PC-9 (cell line): ENCODE measurements at regions not wholly inside any gene's neighbourhood (a gene's known extent, or its start where the extent isn't known, plus 50 kb on each side); places are given as distances from the start of the nearest gene placed in this dataset.

Source experiments
- BruUV-seq: library from RNA; stranded (reverse); fragments of 400-500 nt; replicated peaks from 2 replicates; lab custom pipeline; 2021; lab: Mats Ljungman, UMichigan
- CTCF ChIA-PET: fragments of 300-600 bp; sonication (Branson Sonifier 250); formaldehyde crosslinking; loops from one replicate; lab custom pipeline; 2022; ENCODE audit warnings: antibody characterized with exemption; lab: Charles Lee
- POLR2A ChIA-PET: fragments of 300-600 bp; sonication (Branson Sonifier 250); formaldehyde crosslinking; loops from one replicate; lab custom pipeline; 2022; ENCODE audit warnings: antibody characterized with exemption; ENCODE audit not compliant: unreplicated experiment; lab: Charles Lee
- DNase-seq, 2 experiments: peaks; one replicate each; pipeline versions ENCODE4 v3.0.0 to v3.0.0-alpha.2; 2015 to 2022; ENCODE audit warnings: mixed read lengths in 1 of 2
- H2AFZ ChIP-seq: fragments of 200-600 bp; sonication (generic); 2 replicates; pipeline ENCODE4 v1.8.1; 2017; ENCODE audit warnings: antibody characterized with exemption
- H3F3A ChIP-seq: fragments of 200-600 bp; sonication (generic); 2 replicates; pipeline ENCODE4 v1.8.1; 2017; ENCODE audit warnings: antibody characterized with exemption, mild to moderate bottlenecking, low read depth; ENCODE audit not compliant: insufficient read depth
- H3K27ac ChIP-seq: fragments of 200-600 bp; sonication (generic); 2 replicates; pipeline ENCODE4 v1.6.1; 2016; ENCODE audit warnings: mixed run types
- H3K27me3 ChIP-seq: fragments of 200-600 bp; sonication (generic); 2 replicates; pipeline ENCODE4 v1.6.1; 2016; ENCODE audit warnings: low read depth, mixed run types; ENCODE audit not compliant: insufficient read depth
- H3K36me3 ChIP-seq: fragments of 200-600 bp; sonication (generic); 2 replicates; pipeline ENCODE4 v1.6.1; 2016; ENCODE audit warnings: low read depth, mixed run types
- H3K4me1 ChIP-seq: fragments of 200-600 bp; sonication (generic); replicated peaks from 2 replicates; pipeline ENCODE4 v1.6.1; 2016; ENCODE audit warnings: mixed run types; ENCODE audit not compliant: insufficient read depth
- H3K4me2 ChIP-seq: fragments of 200-600 bp; sonication (generic); 2 replicates; pipeline ENCODE4 v1.6.1; 2017; ENCODE audit warnings: mixed run types
- H3K4me3 ChIP-seq: fragments of 200-600 bp; sonication (generic); 2 replicates; pipeline ENCODE4 v1.6.1; 2016; ENCODE audit warnings: mixed run types
- H3K79me2 ChIP-seq: fragments of 200-600 bp; sonication (generic); 2 replicates; pipeline ENCODE4 v1.6.1; 2017; ENCODE audit warnings: low read depth, mixed run types
- H3K9me2 ChIP-seq: fragments of 200-600 bp; sonication (generic); 2 replicates; pipeline ENCODE4 v1.8.1; 2017; ENCODE audit warnings: mild to moderate bottlenecking; ENCODE audit not compliant: insufficient read depth
- H3K9me3 ChIP-seq: fragments of 200-600 bp; sonication (generic); 2 replicates; pipeline ENCODE4 v1.8.1; 2016; ENCODE audit warnings: low read depth; ENCODE audit not compliant: insufficient read depth
- H4K20me1 ChIP-seq: fragments of 200-600 bp; sonication (generic); 2 replicates; pipeline ENCODE4 v1.8.1; 2017; ENCODE audit not compliant: insufficient read depth
- EZH2 ChIP-seq: fragments of 200-600 bp; sonication (generic); IDR thresholded peaks from 2 replicates; pipeline ENCODE4 v1.8.0; 2017; ENCODE audit warnings: antibody characterized with exemption, low read depth
- intact Hi-C: fragments of 100-400 bp; cut with micrococcal nuclease; formaldehyde crosslinking; loops from one replicate; pipeline ENCODE4 v1.10.0; 2022; ENCODE audit not compliant: unreplicated experiment
- TF ChIP-seq, protein P1 (sequence below): fragments of 200-600 bp; sonication (generic); conservative IDR thresholded peaks from 2 replicates; pipeline ENCODE4 v1.6.1; 2017; ENCODE audit warnings: mixed run types, antibody characterized with exemption, mild to moderate bottlenecking, moderate library complexity

- no peaks in the 10 kb centered on the region for H3F3A ChIP-seq
- no TSS peak for BruUV-seq
- H3K4me2 ChIP-seq = no peak overlapping the region
- no peaks in the 10 kb centered on the region for H3K9me3 ChIP-seq
- POLR2A ChIA-PET = no interaction called here
- H4K20me1 ChIP-seq = no peaks in the 10 kb centered on the region
- no peaks in the 10 kb centered on the region for H3K27me3 ChIP-seq
- no peaks in the 10 kb centered on the region for H3K36me3 ChIP-seq
- intact Hi-C loops = no loop called here
- H3K9me2 ChIP-seq = no peaks in the 10 kb centered on the region
- no peaks in the 10 kb centered on the region for H3K79me2 ChIP-seq
- no peak overlapping the region for H3K27ac ChIP-seq
- TF ChIP-seq, protein P1, sequence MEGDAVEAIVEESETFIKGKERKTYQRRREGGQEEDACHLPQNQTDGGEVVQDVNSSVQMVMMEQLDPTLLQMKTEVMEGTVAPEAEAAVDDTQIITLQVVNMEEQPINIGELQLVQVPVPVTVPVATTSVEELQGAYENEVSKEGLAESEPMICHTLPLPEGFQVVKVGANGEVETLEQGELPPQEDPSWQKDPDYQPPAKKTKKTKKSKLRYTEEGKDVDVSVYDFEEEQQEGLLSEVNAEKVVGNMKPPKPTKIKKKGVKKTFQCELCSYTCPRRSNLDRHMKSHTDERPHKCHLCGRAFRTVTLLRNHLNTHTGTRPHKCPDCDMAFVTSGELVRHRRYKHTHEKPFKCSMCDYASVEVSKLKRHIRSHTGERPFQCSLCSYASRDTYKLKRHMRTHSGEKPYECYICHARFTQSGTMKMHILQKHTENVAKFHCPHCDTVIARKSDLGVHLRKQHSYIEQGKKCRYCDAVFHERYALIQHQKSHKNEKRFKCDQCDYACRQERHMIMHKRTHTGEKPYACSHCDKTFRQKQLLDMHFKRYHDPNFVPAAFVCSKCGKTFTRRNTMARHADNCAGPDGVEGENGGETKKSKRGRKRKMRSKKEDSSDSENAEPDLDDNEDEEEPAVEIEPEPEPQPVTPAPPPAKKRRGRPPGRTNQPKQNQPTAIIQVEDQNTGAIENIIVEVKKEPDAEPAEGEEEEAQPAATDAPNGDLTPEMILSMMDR = no peak
- no peak for TF ChIP-seq EZH2
- DNase-seq = peak in 1 of 2 experiments; percentile 5
- CTCF ChIA-PET = no interaction called here
- no peak overlapping the region for H3K4me3 ChIP-seq
- H3K4me1 ChIP-seq = no peaks in the 10 kb centered on the region
- H2AFZ ChIP-seq = no peak overlapping the region
Observed at GRCh38 chr1:69103705-69104385, 463.9 kb upstream of the LRRC7 start.

DNA sequence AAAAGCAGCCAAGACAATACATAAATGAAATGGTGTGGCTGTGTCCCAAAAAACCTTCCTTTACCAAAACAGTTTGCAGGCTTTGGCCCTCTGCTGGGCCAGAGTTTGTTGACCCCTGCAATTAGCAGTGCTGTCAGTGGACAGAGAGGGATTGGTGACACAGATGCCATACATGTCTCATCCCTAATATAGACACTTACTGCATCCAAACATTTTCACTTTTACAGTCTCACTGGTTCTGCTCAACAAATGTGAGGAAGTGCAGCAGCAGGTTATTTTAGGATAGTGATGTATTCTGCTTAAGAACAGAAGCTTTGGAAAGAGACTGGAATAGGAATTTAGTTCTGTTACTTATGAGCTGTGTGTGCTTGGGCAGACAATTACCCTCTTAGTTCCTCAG, 462.8 kb upstream of the LRRC7 start:
- no peak for DNase-seq
- H3F3A ChIP-seq = no peaks in the 10 kb centered on the region
- no peaks in the 10 kb centered on the region for H3K9me3 ChIP-seq
- no peaks in the 10 kb centered on the region for H3K4me1 ChIP-seq
- TF ChIP-seq EZH2 = no peak
- TF ChIP-seq, protein P1 = no peak
- H2AFZ ChIP-seq = no peak overlapping the region
- no peak overlapping the region for H3K4me3 ChIP-seq
- no peaks in the 10 kb centered on the region for H3K36me3 ChIP-seq
- H3K79me2 ChIP-seq = no peaks in the 10 kb centered on the region
- ChIA-PET POLR2A (no interaction called here), CTCF (no interaction called here)
- no TSS peak for BruUV-seq
- intact Hi-C loops = no loop called here
- H3K9me2 ChIP-seq = no peaks in the 10 kb centered on the region
- H4K20me1 ChIP-seq = no peaks in the 10 kb centered on the region
- H3K27ac ChIP-seq = no peak overlapping the region
- no peak overlapping the region for H3K4me2 ChIP-seq
- H3K27me3 ChIP-seq = no peaks in the 10 kb centered on the region

- H3K9me2 ChIP-seq = no peaks in the 10 kb centered on the region
- peak in 1 of 2 experiments; percentile 17 for DNase-seq
- H3F3A ChIP-seq = no peaks in the 10 kb centered on the region
- H3K36me3 ChIP-seq = no peaks in the 10 kb centered on the region
- intact Hi-C loops = no loop called here
- no peaks in the 10 kb centered on the region for H3K27me3 ChIP-seq
- no TSS peak for BruUV-seq
- no peaks in the 10 kb centered on the region for H3K79me2 ChIP-seq
- H2AFZ ChIP-seq = no peak overlapping the region
- ChIA-PET CTCF (no interaction called here), POLR2A (no interaction called here)
- TF ChIP-seq EZH2 = no peak
- TF ChIP-seq, protein P1 = no peak
- no peaks in the 10 kb centered on the region for H3K9me3 ChIP-seq
- no peaks in the 10 kb centered on the region for H4K20me1 ChIP-seq
- no peaks in the 10 kb centered on the region for H3K4me1 ChIP-seq
- no peak overlapping the region for H3K27ac ChIP-seq
- no peak overlapping the region for H3K4me3 ChIP-seq
- H3K4me2 ChIP-seq = no peak overlapping the region
Observed at GRCh38 chr1:69109277-69109676, 458.4 kb upstream of the LRRC7 start.
